Thyroid gland (tissue), 4 donors: ENCODE measurements at regions not wholly inside any gene's neighbourhood (a gene's known extent, or its start where the extent isn't known, plus 50 kb on each side); places are given as distances from the start of the nearest gene placed in this dataset.

Experiments
- CTCF ChIP-seq, 6 experiments: fragments of 200-600 bp in 3 of 6; fragments of 450-650 bp in 3 of 6; sonication (generic) in 3 of 6; IDR thresholded peaks; one replicate each; pipeline ENCODE4 v1.5.1; 2016 to 2019; ENCODE audit warnings: antibody characterized with exemption in 6 of 6, mild to moderate bottlenecking in 2 of 6, inconsistent platforms in 1 of 6, moderate library complexity in 1 of 6
- POLR2A ChIP-seq, 2 donors: fragments of 450-650 bp; IDR thresholded peaks; one replicate each; pipeline ENCODE4 v1.6.1; 2017; ENCODE audit warnings: antibody characterized with exemption in 2 of 2, mild to moderate bottlenecking in 2 of 2, moderate library complexity in 1 of 2

- TF ChIP-seq CTCF (IDR thresholded peaks at IDR 0.05): peak in 2 of 6 experiments; percentile 11 to 18
- TF ChIP-seq POLR2A (IDR thresholded peaks at IDR 0.05): no peak
Observed at GRCh38 chr18:76252880-76253279, 242.2 kb downstream of the ZNF516 start.
